ENCODE measurements at regions not wholly inside any gene's neighbourhood (a gene's known extent, or its start where the extent isn't known, plus 50 kb on each side); places are given as distances from the start of the nearest gene placed in this dataset.

GRCh38 chr5:152329207-152329606 is 75.9 kb downstream of the NMUR2 start:
- WGBS, 2 donors (ENCODE audit: low coverage in 1 of 2): 22 to 30% methylated on average over 4 to 5 of the region's 5 CpGs
- Histone ChIP-seq H3K36me3 (no peaks in the 10 kb centered on the region), H3K4me1 (no peaks in the 10 kb centered on the region), H3K27me3 (no peaks in the 10 kb centered on the region), H3K4me3 (no peak overlapping the region), H3K9me3 (peaks cover 0 to 10% (median 0%) of the 10 kb centered on the region in 3 donors), H3K27ac (no peak overlapping the region)
- no peak for TF ChIP-seq POLR2A (IDR thresholded peaks at IDR 0.05)
- no peak for TF ChIP-seq EP300 (IDR thresholded peaks at IDR 0.05)
- no peak for TF ChIP-seq CTCF (IDR thresholded peaks at IDR 0.05)
- no peak for TF ChIP-seq POLR2AphosphoS5 (IDR thresholded peaks at IDR 0.05)
- ATAC-seq: no peak

GRCh38 chr5:152315942-152316341 is 89.1 kb downstream of the NMUR2 start:
- Histone ChIP-seq H3K36me3 (no peaks in the 10 kb centered on the region), H3K27me3 (no peaks in the 10 kb centered on the region), H3K27ac (no peak overlapping the region), H3K9me3 (no peaks in the 10 kb centered on the region), H3K4me1 (no peaks in the 10 kb centered on the region), H3K4me3 (no peak overlapping the region)
- TF ChIP-seq POLR2AphosphoS5 (IDR thresholded peaks at IDR 0.05): no peak
- TF ChIP-seq CTCF (IDR thresholded peaks at IDR 0.05): no peak
- TF ChIP-seq EP300 (IDR thresholded peaks at IDR 0.05): no peak
- no peak for ATAC-seq
- 84 to 94% methylated on average over 4 of the region's 4 CpGs for WGBS, 2 donors (ENCODE audit: low coverage in 1 of 2)

- H3K9me3 ChIP-seq: no peaks in the 10 kb centered on the region
- no peak overlapping the region for H3K4me3 ChIP-seq
- ATAC-seq: no peak
- TF ChIP-seq CTCF (IDR thresholded peaks at IDR 0.05): no peak
- TF ChIP-seq POLR2AphosphoS5 (IDR thresholded peaks at IDR 0.05): no peak
- TF ChIP-seq POLR2A (IDR thresholded peaks at IDR 0.05): no peak
- TF ChIP-seq EP300 (IDR thresholded peaks at IDR 0.05): no peak
- H3K4me1 ChIP-seq: no peaks in the 10 kb centered on the region
- H3K27me3 ChIP-seq: no peaks in the 10 kb centered on the region
- no peaks in the 10 kb centered on the region for H3K36me3 ChIP-seq
- 60 to 80% methylated on average over 1 of the region's 1 CpG for WGBS, 2 donors (ENCODE audit: low coverage in 1 of 2)
- H3K27ac ChIP-seq: no peak overlapping the region
Observed at GRCh38 chr5:152314196-152314829, 90.8 kb downstream of the NMUR2 start.

GRCh38 chr5:152309926-152310450 is 95.1 kb downstream of the NMUR2 start:
- Histone ChIP-seq H3K27ac (no peak overlapping the region), H3K27me3 (no peaks in the 10 kb centered on the region), H3K9me3 (no peaks in the 10 kb centered on the region), H3K4me1 (no peaks in the 10 kb centered on the region), H3K36me3 (no peaks in the 10 kb centered on the region), H3K4me3 (no peak overlapping the region)
- 46 to 53% methylated on average over 2 of the region's 2 CpGs for WGBS, 2 donors (ENCODE audit: low coverage in 1 of 2)
- ATAC-seq: no peak
- no peak for TF ChIP-seq EP300 (IDR thresholded peaks at IDR 0.05)
- no peak for TF ChIP-seq POLR2AphosphoS5 (IDR thresholded peaks at IDR 0.05)
- TF ChIP-seq CTCF (IDR thresholded peaks at IDR 0.05): no peak

GRCh38 chr5:152306386-152306785 is 98.7 kb downstream of the NMUR2 start:
- TF ChIP-seq EP300 (IDR thresholded peaks at IDR 0.05) (no peak), POLR2AphosphoS5 (IDR thresholded peaks at IDR 0.05) (no peak), CTCF (IDR thresholded peaks at IDR 0.05) (no peak), POLR2A (IDR thresholded peaks at IDR 0.05) (no peak)
- no peak overlapping the region for H3K4me3 ChIP-seq
- 75 to 90% methylated on average over 2 of the region's 2 CpGs for WGBS, 2 donors (ENCODE audit: low coverage in 1 of 2)
- ATAC-seq: no peak
- H3K27ac ChIP-seq: no peak overlapping the region
- no peaks in the 10 kb centered on the region for H3K36me3 ChIP-seq
- no peaks in the 10 kb centered on the region for H3K4me1 ChIP-seq
- H3K27me3 ChIP-seq: no peaks in the 10 kb centered on the region
- no peaks in the 10 kb centered on the region for H3K9me3 ChIP-seq

Measured in gastroesophageal sphincter (tissue), 4 donors.